Ascending aorta (tissue), 2 donors: ENCODE measurements at regions not wholly inside any gene's neighbourhood (a gene's known extent, or its start where the extent isn't known, plus 50 kb on each side); places are given as distances from the start of the nearest gene placed in this dataset.
"Not testable (repeated sequence)": the region's sequence is repeated elsewhere in the genome, so short reads cannot be mapped to it uniquely, and the experiment has no call there.

ENCODE experiments used
- DNase-seq, 2 donors: peaks; one replicate each; pipeline ENCODE4 v3.0.0-alpha.2; 2019; ENCODE audit warnings: low spot score in 2 of 2
- H3K27ac ChIP-seq, 2 donors: fragments of 200-600 bp; sonication (generic); one replicate each; pipeline ENCODE4 v1.5.1; 2016 to 2017; ENCODE audit warnings: mild to moderate bottlenecking in 1 of 2
- H3K27me3 ChIP-seq: fragments of 200-600 bp; sonication (generic); one replicate; pipeline ENCODE4 v1.5.1; 2017
- H3K36me3 ChIP-seq, 2 donors: fragments of 200-600 bp; sonication (generic); one replicate each; pipeline ENCODE4 v1.5.1; 2016
- H3K4me1 ChIP-seq, 2 donors: fragments of 200-600 bp; sonication (generic); one replicate each; pipeline ENCODE4 v1.5.1; 2016 to 2017; ENCODE audit warnings: mild to moderate bottlenecking in 1 of 2
- H3K4me3 ChIP-seq, 2 donors: fragments of 200-600 bp; sonication (generic); one replicate each; pipeline ENCODE4 v1.5.1; 2016 to 2017; ENCODE audit warnings: mild to moderate bottlenecking in 1 of 2
- H3K9me3 ChIP-seq, 2 donors: fragments of 200-600 bp; sonication (generic); one replicate each; pipeline ENCODE4 v1.5.1; 2016
- intact Hi-C: fragments of 100-400 bp; cut with DNase I; formaldehyde crosslinking; loops from one replicate; pipeline ENCODE4 v1.15.1; 2023
- TF ChIP-seq, protein P1 (sequence below), 3 experiments: fragments of 200-600 bp in 2 of 3; fragments of 450-650 bp in 1 of 3; sonication (generic) in 2 of 3; IDR thresholded peaks; one replicate each; pipeline ENCODE4 v1.5.1; 2016 to 2019; ENCODE audit warnings: antibody characterized with exemption in 3 of 3, mild to moderate bottlenecking in 1 of 3, moderate library complexity in 1 of 3

DNA sequence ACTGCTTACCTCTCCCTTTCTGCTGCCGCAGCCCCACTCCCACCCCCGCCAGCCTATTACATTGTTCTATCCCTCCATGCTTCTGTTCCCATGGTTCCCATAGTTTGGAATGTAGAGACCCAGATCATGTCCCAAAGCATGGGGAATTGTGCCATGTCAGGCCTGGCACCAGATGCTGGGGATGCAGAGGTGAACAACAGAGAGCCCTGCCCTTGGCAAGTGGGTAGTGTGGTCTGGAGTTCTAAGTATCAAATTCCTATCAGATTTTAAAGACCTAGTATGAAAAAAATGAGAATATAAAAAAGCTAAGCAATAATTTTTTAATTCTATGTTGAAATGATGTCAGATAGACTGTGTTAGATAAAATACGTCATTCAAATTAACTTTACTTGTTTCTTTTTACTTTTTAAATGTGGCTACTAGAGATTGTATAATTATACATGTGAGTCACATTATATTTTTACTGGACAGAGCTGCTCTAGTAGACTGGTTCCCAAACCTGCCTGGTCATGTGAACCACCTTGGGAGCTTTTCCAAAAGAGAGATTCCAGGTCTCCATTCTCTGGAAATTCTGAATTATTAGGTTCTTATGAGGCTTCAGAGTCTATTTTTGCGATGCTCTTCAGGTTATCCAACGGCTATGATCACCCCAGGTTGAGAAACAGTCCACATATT lies 113.0 kb upstream of the DAB1 start:
- H3K4me3 ChIP-seq = no peak overlapping the region
- no peak overlapping the region for H3K27ac ChIP-seq
- TF ChIP-seq, protein P1, sequence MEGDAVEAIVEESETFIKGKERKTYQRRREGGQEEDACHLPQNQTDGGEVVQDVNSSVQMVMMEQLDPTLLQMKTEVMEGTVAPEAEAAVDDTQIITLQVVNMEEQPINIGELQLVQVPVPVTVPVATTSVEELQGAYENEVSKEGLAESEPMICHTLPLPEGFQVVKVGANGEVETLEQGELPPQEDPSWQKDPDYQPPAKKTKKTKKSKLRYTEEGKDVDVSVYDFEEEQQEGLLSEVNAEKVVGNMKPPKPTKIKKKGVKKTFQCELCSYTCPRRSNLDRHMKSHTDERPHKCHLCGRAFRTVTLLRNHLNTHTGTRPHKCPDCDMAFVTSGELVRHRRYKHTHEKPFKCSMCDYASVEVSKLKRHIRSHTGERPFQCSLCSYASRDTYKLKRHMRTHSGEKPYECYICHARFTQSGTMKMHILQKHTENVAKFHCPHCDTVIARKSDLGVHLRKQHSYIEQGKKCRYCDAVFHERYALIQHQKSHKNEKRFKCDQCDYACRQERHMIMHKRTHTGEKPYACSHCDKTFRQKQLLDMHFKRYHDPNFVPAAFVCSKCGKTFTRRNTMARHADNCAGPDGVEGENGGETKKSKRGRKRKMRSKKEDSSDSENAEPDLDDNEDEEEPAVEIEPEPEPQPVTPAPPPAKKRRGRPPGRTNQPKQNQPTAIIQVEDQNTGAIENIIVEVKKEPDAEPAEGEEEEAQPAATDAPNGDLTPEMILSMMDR (IDR thresholded peaks at IDR 0.05) = no peak
- no peaks in the 10 kb centered on the region for H3K9me3 ChIP-seq
- H3K36me3 ChIP-seq = no peaks in the 10 kb centered on the region
- intact Hi-C loops = no loop called here
- H3K4me1 ChIP-seq = no peaks in the 10 kb centered on the region
- no peaks in the 10 kb centered on the region for H3K27me3 ChIP-seq
- DNase-seq = no peak

DNA sequence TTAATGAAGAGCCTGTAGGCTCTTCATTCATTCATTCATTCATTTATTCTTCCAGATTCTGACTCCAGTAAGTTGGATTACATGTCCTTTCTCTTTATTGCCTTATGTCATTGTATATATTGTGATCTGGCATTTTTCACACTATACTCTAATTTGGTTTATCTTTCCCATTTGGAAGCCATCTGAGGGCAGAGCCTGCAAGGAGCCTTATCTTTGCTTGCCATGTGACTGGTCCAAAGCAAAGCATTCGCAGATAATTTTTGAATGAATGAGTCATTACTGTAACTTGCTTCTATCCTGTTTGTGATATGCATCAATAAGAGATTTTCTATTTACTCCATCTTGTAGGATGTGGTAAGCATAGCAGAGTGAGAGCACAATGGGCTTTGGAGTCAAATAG lies 108.4 kb upstream of the DAB1 start:
- TF ChIP-seq, protein P1 (IDR thresholded peaks at IDR 0.05) = no peak
- Histone ChIP-seq H3K27me3 (no peaks in the 10 kb centered on the region), H3K4me1 (no peaks in the 10 kb centered on the region), H3K36me3 (no peaks in the 10 kb centered on the region), H3K4me3 (no peak overlapping the region), H3K9me3 (no peaks in the 10 kb centered on the region), H3K27ac (no peak overlapping the region)
- no peak for DNase-seq
- intact Hi-C loops = no loop called here

DNA sequence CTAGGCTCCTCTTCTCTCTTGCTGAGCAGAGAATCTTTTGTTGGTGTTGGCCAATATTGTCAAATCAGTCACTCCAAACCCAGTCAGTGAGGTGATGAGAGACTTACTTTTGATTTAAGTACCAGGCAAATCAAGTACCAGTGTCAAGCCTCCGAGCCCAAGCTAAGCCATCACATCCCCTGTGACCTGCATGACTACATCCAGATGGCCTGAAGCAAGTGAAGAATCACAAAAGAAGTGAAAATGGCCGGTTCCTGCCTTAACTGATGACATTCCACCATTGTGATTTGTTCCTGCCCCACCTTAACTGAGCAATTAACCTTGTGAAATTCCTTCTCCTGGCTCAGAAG lies 107.0 kb upstream of the DAB1 start:
- intact Hi-C loops, H3K27ac ChIP-seq: not testable (repeated sequence)

DNA sequence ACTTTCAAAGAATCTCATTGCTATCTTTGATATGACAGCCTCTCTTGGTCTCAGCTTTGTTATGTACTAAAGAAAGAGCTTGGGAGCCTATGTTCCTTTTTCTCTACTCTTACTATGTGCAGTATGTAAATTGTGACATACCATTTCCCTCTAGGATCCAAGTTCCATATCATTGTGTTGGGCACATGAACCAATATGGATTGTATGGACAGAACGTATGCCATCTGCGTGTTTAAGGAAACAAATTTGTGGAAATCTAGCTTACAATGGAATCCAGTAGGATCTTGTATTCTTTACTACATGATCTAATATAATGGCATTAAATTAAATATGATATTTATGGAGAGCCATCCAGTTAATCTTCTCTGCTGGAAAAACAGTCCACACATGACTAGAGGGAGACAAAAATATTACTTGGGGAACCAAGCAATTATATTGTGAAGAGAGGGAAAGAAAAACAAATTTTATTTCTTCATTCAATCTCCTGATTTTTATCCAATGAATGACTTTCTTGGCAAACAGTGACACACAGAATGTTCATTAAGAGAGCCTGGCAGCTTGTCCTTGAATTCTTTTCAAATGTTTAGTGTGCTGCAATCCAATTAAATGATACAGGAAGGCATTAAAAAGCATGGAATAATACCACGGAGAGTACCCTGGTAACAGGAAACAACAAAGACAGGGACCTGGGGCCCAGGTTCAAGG lies 106.5 kb upstream of the DAB1 start:
- Histone ChIP-seq H3K27ac (no peak overlapping the region), H3K4me1 (no peaks in the 10 kb centered on the region), H3K36me3 (no peaks in the 10 kb centered on the region), H3K27me3 (no peaks in the 10 kb centered on the region), H3K4me3 (no peak overlapping the region), H3K9me3 (no peaks in the 10 kb centered on the region)
- DNase-seq = no peak
- TF ChIP-seq, protein P1 (IDR thresholded peaks at IDR 0.05) = no peak
- intact Hi-C loops = no loop called here

More for the DNA sequence above, 107.0 kb upstream of the DAB1 start:
- not testable (repeated sequence) for H3K36me3 ChIP-seq, H3K27me3 ChIP-seq, DNase-seq, H3K9me3 ChIP-seq, H3K4me1 ChIP-seq, H3K4me3 ChIP-seq

DNA sequence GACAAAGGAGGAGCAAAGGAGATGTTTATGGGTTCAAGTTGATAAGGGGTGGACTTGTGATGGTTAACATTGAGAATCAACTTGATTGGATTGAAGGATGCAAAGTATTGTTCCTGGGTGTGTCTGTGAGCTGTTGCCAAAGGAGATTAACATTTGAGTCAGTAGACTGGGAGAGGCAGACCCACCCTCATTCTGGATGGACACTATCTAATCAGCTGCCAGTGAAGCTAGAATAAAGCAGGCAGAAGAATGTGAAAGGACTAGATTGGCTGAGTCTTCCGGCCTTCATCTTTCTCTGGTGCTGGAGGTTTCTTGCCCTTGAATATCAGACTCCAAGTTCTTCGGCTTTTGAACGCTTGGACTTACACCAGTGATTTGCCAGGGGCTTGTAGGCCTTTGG lies 98.7 kb upstream of the DAB1 start:
- intact Hi-C loops = no loop called here

More for the DNA sequence above, 98.7 kb upstream of the DAB1 start:
- Histone ChIP-seq H3K4me1 (no peaks in the 10 kb centered on the region), H3K27ac (no peak overlapping the region), H3K9me3 (no peaks in the 10 kb centered on the region), H3K27me3 (no peaks in the 10 kb centered on the region), H3K4me3 (no peak overlapping the region), H3K36me3 (no peaks in the 10 kb centered on the region)
- TF ChIP-seq, protein P1 (IDR thresholded peaks at IDR 0.05) = no peak
- DNase-seq = no peak
